KG1 (cell line): ENCODE measurements at regions not wholly inside any gene's neighbourhood (a gene's known extent, or its start where the extent isn't known, plus 50 kb on each side); places are given as distances from the start of the nearest gene placed in this dataset.

Experiments
- DNase-seq: peaks from one replicate; lab custom pipeline; 2025; lab: John Stamatoyannopoulos, UW

DNA sequence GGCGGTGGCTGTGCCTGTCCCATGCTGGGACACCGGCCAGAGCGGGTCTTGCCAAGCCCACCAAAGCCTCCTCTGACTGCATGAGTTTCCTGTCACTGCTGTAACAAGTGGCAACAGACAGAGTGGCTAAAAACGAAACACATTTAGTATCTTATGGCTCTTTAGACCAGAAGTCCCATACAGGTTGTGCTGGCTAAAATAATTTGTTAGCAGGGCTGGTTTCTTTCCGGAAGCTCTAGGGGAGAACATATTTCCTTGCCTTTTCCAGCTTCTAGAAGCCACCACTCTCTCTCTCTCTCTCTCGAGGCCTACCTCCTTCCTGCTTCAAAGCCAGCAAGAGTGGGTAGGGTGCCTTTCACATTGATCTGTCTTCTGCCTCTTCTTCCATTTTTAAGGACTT is 171.6 kb upstream of the PLPP4 start:
- DNase-seq, result no peak

DNA sequence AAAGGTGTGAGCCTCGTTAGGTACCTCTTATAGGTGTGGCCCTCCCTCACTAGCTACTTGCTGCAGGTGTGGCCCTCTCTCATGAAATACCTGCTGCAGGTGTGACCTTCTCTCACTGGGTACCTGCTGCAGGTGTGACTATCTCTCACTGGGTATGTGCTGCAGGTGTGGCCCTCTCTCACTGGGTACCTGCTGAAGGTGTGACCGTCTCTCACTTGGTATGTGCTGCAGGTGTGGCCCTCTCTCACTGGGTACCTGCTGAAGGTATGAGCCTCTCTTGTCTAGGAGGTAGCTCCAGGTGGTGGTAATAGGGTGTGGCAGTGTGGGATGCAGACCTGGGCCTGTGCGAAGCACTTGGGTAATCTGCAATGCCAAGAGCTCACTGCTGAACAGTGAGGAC is 170.7 kb upstream of the PLPP4 start:
- DNase-seq, result no peak

GRCh38 chr10:120300513-120300912 is 156.5 kb upstream of the PLPP4 start:
- DNase-seq, result no peak

DNA sequence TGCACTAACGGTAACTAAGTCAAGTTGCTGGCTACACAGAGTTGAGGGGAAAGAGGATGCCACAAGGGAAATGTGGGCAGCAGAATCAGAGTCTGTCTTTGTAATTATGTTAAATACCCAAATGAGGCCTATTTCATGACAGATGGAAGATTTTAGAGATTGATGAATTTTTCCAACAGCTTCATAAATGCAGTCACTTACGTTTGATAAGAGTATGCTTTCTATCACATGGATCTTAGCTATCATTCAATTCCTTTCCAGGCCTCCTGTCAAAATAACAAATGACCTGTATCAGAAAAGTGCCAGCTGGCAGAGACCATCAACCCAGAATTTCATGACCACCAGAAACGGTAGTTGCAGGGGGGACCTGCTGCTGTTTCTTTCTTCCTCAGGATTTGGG is 148.4 kb upstream of the PLPP4 start:
- no peak for DNase-seq

DNA sequence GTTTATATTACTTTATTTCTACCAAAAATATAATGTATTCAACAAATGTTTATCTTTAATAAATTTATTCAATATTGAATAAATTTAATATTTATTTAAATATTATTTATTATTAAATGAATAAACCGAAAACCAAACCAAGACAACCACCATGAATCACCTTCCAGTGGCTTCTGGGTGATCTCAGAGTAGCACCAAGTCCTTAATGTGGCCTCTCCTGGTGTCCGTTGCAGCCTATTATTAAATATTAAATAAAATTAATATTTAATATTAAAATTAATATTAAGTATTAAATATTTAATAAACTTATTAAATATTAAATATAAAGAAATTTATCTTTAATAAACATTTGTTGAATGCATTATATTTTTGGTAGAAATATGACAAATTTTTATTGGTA is 143.3 kb upstream of the PLPP4 start:
- DNase-seq, result no peak

GRCh38 chr10:120314442-120314841 is 142.6 kb upstream of the PLPP4 start:
- DNase-seq, result no peak

DNA sequence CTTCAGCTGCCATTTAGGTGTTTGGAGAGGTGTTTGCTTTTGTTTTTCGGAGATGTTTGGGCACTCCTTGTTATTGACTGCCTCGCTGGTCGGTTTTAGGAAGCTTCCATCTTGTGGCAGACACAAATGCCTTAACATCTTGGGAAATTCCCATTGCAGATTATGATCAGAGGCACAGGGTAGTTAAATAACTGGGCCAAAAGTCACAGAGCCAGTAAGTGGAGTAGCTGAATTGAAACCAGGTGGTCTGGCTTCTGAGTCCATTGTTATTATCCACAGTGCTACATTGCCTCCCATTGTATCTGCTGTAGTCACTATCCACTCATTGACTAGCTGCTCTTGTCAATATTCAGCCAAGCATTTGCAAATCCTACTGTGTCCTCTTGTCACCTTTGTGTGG is 138.2 kb upstream of the PLPP4 start:
- DNase-seq, result no peak

GRCh38 chr10:120327675-120328074 is 129.4 kb upstream of the PLPP4 start:
- DNase-seq, result no peak

DNA sequence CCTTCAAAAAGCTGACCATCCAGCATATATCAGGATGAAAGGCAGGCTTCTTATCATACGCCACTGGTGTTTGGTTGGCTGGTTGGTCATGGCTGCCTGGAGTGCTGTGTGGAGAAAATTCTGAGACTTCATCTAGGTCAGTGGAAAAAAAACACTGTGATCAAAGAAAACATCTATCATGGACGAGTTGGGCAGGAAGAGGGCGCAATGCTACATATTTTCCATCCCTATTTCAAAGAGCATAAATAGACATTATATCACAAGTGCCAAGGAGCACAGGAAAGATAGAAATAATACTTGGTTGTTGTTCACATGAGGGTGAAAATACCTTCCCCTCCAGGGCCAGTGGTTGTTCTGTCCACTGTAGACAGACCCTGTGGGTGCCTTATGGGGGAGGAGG is 128.4 kb upstream of the PLPP4 start:
- DNase-seq, result no peak

- DNase-seq, result no peak
Observed at GRCh38 chr10:120335553-120335952, 121.5 kb upstream of the PLPP4 start.

- DNase-seq, result no peak
Observed at GRCh38 chr10:120336306-120336910, 120.6 kb upstream of the PLPP4 start.

DNA sequence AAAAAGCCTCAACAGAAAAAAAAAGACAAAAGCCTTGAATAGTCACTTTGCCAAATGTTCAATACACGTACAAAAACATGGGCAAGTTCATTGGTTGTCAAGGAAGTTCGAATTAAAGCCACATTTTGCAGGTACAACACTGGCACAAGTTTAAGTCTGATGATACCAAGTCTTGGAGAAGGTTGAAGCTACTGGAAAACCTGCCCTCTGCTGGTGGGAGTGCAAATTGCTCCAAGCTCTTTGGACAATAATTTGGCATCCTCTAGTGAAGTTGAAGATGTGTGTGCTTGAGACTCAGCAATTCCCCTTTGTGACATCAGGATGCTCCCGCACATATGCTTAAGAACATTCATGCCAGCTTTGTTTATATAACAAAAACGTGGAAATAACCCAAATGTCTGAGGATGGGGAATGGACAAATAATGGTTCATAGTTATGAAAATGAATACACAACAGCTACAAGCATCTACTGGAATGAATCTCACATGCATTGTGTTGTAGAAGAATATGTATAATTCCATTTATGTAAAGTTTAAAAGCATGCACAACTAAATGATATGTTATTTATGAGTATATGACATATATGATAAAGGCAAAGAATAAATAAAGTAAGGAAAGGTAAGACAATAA is 120.0 kb upstream of the PLPP4 start:
- DNase-seq, result peak; percentile 31

GRCh38 chr10:120342115-120342714 is 114.8 kb upstream of the PLPP4 start:
- DNase-seq, result no peak

- DNase-seq, result no peak
Observed at GRCh38 chr10:120345186-120345585, 111.8 kb upstream of the PLPP4 start.

DNA sequence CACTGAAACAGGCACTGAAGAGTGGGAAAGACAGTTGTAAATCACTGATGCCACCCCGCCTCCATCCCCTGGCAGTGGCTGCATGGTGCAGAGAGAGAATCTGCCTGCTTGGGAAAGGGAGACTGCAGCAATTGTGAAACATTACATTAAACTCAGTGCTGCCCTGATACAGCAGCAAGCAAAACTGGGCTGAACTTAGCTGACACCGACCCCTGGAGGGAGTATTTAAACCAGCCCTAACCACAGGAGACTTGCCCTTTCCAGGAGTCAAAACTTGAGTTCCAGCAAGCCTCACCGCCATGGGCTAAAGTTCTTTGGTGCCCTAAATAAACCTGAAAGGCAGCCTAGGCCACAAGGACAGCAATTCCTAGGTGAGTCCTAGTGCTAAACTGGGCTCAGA is 109.4 kb upstream of the PLPP4 start:
- no peak for DNase-seq

- DNase-seq, result no peak
Observed at GRCh38 chr10:120349069-120349468, 108.0 kb upstream of the PLPP4 start.

- no peak for DNase-seq
Observed at GRCh38 chr10:120355425-120355824, 101.6 kb upstream of the PLPP4 start.

GRCh38 chr10:120360571-120360970 is 96.5 kb upstream of the PLPP4 start:
- no peak for DNase-seq

GRCh38 chr10:120365872-120366271 is 91.2 kb upstream of the PLPP4 start:
- DNase-seq, result no peak

- no peak for DNase-seq
Observed at GRCh38 chr10:120367341-120367740, 89.7 kb upstream of the PLPP4 start.

DNA sequence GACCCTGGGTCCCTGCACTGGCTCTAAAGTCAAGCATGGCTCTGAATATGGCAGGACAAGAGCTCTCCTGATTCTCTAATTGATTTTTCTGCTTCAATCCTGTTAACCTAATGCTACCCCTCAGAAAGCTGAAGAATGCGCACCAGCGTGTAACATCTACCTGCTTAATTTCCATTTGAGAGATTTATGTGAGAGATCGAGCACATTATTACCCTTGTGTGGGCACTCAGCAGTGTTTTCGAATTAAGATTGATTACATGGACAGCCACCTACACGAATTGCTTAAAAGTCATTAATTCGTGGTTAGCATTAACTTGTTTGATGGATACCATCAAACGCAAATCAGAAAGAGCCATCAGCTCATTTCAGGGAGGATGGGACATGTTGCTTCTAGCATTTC is 88.7 kb upstream of the PLPP4 start:
- DNase-seq, result no peak

DNA sequence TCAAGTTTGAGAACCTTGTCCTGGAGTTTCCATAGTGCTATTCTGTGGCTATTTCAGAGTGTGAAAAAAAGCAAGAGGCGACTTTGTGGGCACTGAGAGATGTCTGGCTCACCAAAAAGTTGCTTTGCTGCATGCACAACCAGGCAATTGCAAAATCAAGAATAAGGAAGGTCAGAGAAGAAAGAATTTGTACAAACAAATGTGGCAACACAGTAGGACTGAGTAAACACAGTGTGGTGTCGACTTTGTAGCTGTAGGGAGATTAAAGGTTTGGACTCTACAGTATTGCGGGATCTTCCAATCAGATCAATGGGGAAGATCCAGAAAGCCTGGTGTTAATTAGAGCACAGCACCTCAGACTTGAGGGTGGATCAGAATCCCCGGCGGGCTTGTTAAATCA is 88.1 kb upstream of the PLPP4 start:
- no peak for DNase-seq

DNA sequence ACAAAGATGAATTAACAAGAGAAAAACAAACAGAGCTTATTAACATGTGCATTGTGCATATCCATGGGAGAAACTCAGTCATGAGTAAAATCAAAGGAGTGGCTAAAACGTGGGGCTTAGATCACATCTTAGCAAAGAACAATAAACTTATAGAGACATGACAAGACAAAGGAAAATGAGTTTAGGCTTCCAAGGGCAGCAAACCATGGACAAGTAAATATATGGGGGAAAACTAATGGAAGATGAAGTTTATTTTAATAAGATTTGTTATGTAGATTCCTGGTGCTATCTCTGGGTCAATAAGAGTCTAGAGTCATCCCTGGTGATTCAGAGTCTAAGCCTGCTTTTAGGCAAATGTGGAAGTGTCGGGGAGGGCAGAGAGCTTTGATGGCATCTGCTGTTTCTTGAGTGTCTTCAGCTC is 87.2 kb upstream of the PLPP4 start:
- DNase-seq, result no peak

DNA sequence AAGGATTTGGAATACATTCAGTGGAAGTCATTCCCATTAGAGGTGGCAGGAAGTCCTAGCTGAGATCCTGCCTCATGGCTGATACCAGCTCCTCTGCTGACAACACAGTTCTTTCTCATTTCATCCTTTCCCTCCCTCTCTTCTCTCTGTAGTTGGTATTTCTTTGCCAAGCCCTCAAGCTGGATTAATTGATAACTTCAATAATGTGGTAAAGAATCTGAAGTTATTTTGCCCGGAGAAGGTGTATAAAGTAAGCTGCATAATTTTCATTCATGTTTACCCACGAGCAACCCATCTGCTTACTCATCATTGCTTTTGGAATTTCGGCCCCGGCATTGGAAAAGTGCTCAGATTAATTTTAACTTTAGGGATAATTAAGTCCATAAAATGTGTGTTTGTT is 85.2 kb upstream of the PLPP4 start:
- DNase-seq, result no peak
